Stimulated activated CD8-positive, alpha-beta memory T cell treated with anti-CD3 and anti-CD28 coated beads, Interleukin-15, amount 100 ng/mL, for 24 hours (primary cell): ENCODE measurements at regions not wholly inside any gene's neighbourhood (a gene's known extent, or its start where the extent isn't known, plus 50 kb on each side); places are given as distances from the start of the nearest gene placed in this dataset.

Source experiments
- DNase-seq: peaks from one replicate; pipeline ENCODE4 v3.0.0-alpha.2; 2020; ENCODE audit warnings: low read depth

DNA sequence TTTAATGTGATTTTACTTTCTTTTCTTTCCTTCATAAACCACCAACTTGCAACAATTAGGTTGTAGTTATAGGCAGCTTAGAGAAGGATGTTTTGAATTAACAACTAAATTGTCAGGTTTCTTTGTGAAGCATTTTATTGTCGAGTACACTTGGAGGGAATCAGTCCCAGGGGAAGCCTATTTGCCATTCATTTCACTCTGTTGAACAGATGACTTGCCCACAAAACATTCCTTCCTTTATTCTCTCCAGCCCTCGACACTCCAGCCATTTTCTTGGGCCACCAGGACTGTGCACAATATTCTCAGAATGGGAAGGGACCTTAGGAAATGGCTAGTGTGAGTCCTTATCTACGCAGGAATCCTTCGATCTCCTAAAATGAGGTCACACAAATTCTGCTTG is 620.6 kb downstream of the SOX6 start:
- DNase-seq = no peak

DNA sequence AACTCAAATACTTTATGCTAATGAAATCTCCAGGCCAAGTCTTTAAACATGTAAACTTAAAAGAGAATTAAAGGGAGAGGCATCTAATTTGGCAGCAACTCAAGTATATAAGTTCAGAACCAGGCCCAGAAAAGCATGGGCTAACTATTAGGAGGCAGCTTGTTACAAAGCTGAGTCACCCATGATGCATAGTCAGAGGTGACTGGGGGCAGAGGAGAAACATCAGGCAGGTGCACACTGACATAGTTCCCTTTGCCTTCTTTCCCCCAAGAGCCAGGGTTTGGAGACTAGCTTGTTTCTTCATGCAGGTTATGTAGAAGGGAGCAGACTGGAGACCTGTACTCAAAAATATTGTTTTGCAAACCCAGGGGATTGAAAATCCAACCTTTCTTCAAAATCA is 619.0 kb downstream of the SOX6 start:
- no peak for DNase-seq

DNA sequence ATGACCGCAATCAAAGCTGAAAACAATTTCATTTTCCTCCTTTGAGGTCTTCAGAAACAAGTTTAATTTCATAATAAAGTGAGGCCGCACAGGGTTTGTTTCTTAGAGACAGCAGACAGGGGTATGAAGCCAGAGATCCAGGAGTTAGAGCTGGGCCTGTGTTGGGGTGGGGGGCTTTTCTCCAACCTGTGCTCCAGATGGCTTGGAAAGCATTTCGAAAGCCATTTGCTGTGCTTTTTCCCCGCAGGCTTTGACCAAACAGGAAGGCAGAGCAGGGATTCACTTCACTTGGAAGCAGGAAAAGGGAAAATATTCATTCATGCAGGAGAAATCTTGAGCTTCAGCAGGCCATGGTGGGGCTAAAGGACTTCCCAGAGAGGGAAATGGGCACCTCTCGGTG is 617.4 kb downstream of the SOX6 start:
- no peak for DNase-seq

DNA sequence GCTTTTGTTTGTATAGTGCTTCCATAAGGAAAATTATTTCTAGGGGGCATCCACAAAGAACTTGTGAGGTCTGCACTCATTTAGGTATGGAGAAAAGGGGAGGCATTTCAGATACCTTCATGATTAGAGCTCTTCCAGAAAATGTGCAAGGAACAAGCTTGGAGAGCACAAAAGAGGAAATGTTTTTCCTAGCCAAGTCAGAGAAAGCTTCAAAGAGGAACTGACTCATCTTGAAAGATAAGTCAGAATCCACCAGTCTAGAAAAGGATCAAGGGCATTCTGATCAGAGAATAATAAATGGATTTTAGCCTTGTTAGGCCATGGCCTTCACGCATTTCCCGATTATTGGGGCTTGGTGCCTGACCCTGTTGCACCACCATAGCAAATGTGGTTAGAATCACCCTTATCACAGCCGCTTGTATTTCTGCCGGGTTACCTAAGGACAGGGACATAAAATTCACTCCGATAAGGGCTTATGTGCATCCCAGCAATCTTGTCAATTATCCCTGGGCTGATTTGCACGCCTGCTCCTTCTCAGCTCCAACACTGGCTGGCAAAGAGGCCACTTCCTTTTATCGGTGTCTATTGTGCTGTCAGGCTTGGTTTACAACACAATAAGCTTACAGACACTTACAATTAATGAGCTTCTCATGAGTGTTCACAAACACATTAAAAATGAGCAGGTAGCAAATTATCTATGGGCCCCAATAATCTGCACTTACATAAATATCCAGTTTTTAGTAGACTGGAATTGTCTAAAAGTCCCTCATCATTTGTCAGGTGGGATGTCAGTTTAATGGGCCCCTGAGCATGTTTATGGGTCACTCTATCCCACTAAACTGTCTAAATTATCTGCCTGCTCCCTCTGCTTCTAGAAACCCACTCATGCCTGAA is 613.5 kb downstream of the SOX6 start:
- no peak for DNase-seq

DNA sequence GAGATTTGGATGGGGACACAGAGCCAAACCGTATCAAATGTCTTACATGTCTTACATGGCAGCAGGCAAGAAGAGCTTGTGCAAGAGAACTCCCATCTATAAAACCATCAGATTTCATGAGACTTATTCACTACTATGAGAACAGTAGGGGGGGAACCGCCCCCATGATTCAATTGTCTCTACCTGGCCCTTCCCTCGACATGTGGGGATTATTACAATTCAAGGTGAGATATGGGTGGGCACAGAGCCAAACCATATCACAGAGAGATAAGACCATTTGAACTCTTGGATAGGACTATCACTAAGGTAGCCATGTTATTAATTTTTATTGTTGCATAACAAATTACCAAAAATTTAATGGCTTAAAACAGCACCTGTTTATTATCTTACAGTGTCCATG is 611.7 kb downstream of the SOX6 start:
- no peak for DNase-seq

DNA sequence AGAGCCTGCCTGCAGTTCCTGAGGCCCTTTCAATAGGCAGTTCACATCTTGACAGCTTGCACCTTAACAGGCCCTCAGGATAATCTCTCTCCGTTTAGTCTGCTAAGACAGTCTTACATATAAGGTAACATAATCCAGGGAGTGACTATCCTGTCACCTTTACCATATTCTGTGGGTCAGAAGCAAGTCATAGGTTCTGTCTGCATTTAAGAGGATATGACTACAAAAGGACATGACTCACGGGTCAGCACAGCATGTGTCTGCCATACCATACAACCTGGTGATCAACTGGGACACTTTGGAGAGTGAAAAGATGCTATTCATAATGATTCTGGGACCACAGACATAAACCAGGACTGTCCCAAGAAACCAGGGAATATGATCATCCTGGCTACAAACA is 611.1 kb downstream of the SOX6 start:
- no peak for DNase-seq

DNA sequence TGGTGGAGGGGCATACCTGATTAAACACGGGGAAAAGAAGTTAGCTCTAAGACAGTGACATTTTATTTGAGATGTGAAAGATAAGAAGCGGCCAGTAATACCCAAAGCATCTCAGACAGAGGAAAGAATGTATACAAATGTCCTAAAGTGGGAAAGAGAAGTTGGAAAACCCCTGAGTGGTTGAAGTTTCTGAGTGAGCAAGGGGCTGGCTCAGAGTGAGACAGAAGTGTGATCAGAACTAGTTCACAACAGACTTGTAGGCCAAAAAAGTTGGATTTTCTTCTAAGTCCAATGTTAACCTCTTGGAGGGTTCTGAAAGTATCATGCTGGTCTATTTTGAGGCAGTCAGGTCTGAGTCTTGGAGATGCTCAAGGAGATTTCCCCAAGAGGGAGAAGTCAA is 608.7 kb downstream of the SOX6 start:
- DNase-seq = no peak

DNA sequence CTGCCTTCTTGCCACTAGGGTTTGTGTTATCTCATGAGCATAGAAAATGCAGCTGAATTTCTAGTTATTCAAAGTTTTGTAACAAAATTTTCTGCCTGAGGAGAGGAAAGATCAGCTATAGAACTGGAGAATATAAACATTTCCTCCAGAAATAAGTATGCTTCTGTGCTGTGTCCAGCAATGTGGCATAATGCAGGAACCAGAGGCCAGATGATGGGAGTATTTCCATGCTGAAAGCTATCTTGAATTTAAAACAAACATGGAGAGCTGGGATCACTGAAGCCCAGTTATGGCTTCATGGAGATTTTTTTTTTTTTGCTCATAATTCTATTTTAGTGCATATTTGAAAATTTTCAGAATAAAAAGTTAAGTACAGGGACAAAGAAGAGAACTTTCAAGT is 608.2 kb downstream of the SOX6 start:
- DNase-seq = no peak

DNA sequence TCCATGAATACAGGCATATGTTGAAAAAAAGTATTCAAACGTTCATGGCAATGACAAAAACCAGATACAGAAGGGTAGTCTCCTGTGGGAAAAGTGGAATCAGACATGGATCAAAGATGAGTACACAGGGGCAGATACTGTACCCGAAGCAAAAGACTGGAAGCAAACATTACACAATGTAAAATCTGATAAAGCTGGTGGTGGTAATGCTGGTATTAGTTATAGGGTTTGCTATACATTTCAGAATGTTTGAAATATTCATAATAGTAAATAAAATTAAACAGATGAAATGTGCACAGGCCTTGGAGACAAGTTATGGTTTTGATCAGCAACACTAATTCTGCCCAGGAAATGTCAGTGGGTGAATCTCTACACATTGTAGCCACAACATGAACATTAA is 607.6 kb downstream of the SOX6 start:
- no peak for DNase-seq

DNA sequence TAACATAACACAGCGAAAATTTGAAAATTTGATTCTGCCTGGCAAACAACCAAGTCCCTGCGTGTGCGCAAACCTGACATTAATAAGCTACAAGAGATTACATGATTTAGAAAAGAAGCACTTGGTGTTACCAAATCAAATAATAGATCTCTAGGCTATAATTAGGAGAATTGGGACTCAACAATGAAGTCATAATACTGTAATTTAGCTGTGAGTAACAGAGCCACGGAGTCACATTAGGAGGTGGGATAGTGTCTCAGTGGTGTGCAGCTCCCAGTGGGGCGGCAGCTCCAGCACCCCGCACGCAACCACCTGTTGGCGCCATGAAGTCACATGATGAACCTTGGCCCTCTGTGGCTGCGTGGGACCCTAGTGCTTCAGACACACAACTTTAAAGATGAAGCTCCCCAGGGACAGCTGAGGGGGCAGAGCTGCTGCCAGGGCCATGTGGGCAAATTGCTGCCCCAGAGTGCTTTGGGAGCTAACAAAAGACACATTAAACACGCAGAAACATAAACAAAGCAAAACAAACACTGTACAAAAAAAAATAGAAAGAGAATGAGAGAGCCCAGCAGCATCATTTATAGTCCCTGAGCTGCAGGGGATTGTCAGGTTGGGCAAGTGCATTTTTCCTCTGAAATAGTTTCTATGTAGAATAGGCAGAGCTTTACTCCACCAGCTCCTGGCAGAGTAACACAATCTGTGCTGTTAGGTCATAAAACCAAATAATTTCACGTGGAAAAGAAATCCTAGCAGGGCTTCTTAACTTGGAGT is 605.6 kb downstream of the SOX6 start:
- no peak for DNase-seq

DNA sequence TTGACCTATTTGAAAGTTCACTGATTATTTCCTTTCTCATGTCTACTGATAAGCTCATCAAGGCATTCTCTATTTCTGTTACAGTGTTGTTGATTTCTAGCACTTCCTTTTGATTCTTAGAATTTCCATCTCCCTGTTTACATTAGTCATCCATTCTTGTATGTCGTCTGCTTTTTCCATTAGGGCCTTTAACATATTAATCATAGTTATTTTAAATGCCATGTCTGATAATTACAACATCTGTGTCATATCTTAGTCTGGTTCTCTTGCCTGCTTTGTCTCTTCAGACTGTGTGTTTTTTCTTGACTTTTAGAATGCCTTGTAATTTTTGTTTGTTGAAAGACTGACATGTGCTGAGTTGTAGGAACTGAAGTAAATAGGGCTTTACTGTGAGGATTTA is 602.1 kb downstream of the SOX6 start:
- DNase-seq = no peak

DNA sequence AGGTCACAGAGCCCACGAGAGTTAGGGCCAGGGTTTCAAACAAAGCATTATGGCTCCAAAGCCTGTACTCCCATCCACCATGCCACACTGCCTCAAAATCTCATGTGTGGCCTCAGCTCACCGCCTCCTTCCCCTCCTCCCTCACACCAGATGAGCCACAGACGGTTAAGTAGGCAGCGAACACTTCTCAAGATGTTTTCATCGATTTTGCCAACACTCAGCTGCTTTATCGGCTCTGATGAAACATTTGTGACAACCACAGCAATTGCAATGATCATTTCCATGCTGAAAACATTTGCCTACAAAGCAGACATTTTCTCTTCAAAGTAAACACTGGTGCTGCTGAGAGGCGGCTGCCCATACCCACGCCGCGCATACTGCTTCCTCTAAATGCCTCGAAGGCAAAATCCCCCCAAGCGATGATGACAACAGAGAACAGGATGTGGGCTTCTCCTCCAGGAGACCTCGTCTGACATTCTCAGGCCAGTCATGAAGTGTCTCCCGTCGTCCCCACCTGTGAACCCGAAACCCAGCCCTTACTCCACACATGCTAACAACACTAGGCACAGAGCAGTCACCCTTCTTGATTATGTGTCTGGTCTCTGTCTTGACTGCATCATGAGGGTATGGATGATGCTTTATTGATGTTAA is 599.2 kb downstream of the SOX6 start:
- DNase-seq = no peak

DNA sequence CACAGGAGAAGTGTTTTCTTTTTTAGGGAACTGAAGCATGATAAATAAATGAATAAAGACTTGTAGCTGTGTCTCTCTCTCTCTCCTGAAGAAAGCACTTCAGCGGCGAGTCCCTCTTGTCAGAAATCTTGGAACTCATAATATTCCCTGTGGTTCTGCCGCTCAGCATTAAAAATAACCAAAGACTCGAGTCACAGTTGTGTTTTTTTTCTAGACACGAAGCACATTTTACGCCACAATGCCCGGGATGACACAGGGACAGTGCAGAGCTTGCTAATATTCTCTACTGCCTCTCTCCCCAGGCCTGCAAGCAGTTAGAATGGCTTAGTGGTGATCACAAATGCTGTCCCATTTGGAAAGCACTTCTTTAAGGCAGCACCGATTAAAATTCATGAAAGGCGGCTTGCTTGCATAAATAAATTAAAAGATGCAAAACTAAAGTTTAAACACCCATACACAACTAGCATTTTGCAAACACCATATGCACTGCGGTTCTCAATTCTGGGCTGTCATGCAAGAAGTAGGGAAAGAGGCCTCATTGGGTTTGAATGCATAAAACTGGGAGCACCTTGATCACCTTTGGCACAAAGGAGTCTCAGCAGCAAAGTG is 597.4 kb downstream of the SOX6 start:
- DNase-seq = no peak

DNA sequence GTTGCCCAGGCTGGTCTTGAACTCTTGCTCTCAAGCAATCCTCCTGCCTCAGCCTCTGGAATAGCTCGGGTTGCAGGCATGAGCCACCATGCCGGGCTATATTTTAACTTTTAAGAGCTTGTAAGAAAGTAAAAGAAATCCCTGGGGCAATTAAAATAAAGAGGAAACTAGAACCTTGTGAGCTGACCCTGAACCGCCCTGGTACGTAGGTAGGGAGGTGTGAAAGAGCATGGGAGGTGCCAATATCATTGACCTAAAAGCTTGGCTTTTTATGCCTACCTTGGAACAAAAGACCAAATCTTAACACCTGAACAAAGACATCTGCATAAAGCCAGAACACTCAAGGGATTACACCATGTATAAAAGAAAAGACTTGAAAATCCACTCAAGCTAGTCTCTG is 595.1 kb downstream of the SOX6 start:
- no peak for DNase-seq

DNA sequence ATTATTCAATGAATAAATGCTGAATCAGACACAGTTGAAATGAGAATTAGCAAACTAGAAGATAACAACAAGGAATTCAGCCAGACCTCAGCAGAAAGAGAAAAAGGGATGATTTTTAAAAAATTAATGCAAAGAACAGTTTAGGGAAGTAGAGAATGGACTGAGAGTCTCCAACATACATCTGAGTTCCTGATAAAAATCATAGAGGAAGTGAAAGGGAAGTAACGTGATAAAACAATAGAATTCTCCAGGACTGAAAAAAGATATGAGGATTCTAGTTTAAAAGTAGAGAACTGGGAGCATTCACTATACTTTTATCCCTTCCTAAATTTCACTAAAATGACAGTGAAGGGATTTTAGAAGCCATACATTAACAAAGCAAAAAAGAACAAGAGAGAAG is 592.0 kb downstream of the SOX6 start:
- no peak for DNase-seq

DNA sequence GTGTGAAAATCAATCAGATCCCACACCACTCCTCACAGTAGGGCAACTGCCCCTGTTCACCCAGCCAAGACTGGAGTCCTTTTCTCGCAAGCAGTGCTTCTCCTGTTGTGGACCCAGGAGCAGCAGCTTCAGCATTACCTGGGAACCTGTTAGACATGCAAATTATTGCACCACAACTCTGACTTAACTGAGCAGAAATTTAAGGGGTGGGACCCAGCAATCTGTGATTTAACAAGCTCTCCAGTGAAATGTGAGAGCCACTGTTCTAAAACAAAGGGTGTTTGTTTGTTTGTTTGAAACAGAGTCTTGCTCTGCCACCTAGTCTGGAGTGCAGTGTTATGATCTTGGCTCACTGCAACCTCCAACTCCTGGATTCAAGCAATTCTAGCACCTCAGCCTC is 591.4 kb downstream of the SOX6 start:
- DNase-seq = no peak

DNA sequence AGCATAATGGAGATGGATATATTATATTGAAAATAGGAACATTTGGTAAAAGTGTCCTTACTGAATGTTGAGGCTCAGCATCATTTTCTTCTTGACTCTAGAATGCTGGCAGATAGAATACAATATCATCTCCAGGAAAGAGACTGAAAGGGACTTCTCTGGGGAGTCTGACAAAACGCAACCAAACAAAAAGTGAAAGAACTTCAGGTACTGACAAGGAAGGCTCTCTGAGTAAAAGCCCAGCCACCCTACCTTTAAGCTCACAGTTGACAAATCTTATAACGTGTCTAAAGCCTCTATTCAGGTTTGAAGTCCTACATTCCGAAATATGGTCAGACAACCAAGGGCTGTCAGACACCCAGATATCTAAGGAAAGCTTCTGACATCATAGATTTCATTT is 590.8 kb downstream of the SOX6 start:
- no peak for DNase-seq

DNA sequence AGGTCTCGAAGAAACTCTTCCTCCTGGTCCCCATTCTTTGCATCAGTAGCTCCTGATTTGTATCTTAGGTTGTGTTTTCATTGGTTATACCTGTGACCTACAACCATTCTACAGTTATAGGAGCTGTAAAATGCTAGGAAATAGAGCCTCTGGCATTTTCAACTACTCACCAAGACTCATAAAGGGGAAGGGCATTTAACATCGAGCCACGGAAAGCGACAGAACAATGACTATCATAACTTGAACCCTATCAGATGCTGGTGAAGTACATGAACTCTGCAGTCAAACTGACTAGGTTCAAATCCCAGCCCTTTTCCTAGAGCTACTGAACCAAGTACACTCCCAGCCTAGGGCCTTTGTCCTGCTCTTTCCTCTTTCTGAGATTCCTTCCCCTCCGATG is 588.0 kb downstream of the SOX6 start:
- no peak for DNase-seq

DNA sequence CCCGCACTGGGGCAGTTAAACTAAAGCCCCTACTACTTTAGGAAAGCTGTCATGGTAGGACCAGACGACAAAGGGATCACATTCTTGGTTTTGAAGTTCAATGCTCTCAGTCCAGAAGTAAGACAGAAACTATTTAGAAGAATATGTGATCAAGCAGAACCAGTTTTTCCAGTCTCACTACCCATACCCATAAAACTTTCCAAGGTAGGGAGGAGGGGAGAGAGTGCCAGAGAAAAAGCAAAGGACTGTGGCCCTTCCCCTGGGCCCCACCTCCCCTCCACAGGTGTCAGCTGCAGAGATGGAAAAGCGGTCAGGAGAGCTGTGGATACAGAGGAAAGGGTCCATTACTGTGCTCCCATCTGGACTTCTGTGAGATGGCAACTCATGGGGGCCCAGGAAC is 587.1 kb downstream of the SOX6 start:
- DNase-seq = no peak

DNA sequence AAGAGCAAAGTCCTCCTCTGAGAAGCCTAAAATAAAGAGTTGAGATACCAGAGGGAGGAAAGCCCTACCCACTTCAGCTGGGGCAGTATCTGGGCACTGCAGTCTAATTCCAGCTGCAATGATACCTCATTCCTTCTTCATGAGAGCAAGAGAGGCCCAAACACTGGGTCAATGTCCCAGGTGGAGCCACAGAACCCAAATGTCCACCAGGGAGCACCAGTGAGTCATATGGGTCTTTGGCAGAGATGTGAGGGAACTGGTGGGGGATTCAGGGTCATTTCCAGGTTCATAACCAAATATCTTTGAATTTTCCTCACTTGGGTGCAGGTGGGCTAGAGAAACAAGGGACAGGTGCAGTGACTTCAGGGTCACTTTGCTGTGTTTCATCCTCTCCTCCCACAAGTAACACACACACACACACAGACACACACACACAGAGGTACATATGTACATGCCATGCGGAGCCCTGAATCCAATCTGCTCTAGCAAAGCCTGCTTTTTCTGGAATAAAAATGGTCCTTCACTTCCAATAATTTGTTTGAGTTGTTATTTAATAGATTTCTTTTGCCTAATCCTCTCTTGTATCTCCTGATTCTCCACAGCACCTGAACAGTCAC is 585.4 kb downstream of the SOX6 start:
- DNase-seq = no peak

DNA sequence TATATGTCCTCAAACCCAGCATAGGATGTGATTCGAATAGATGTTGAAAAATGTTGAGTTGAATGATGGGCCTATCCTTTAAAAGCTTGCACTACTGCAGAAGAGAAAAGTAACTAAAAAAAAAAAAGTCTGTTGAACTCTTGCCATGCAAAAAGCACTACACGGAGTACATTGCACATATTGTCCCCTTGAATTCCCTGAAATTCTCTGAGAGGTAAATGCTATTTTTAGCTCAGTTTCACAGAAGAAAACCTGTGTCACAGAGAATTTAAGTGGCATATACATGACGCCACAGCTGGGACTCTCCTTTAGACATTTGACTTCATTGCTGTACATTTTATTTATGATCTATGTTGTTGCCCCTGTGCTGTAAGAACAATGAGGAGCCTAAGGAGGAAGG is 583.8 kb downstream of the SOX6 start:
- DNase-seq = no peak

DNA sequence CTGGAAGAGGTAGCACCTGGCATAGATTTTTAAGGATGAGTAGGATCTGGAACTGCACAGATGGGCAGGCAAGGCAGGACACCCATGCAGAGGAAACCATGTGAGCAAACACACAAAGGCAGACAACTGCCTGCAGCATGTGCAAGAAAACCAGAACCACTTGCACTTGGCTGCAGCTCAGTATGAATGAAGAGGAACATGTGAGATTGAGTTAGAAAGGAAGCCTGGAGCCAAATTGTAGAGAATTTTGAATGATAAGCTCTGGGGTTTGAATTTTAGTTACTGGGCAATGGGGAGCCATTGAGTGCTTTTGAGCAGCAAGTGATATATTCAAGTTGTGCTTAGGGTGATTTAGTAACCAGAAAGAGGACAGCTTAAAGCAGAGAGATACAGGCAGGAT is 583.4 kb downstream of the SOX6 start:
- no peak for DNase-seq
